ENCODE measurements at regions not wholly inside any gene's neighbourhood (a gene's known extent, or its start where the extent isn't known, plus 50 kb on each side); places are given as distances from the start of the nearest gene placed in this dataset.

GRCh38 chr4:72215198-72215597 lies 183.4 kb downstream of the NPFFR2 start:
- H3K27ac ChIP-seq: no peak overlapping the region
- WGBS, 5 donors: 29 to 62% (median 44%) methylated on average over 1 to 2 of the region's 2 CpGs
- no peaks in the 10 kb centered on the region for H3K27me3 ChIP-seq
- no peak overlapping the region for H3K4me3 ChIP-seq
- TF ChIP-seq POLR2AphosphoS5 (IDR thresholded peaks at IDR 0.05) (no peak), CTCF (IDR thresholded peaks at IDR 0.05) (no peak), EP300 (IDR thresholded peaks at IDR 0.05) (no peak), POLR2A (IDR thresholded peaks at IDR 0.05) (no peak)
- no peaks in the 10 kb centered on the region for H3K36me3 ChIP-seq
- H3K9me3 ChIP-seq: peaks cover 0 to 10% (median 6%) of the 10 kb centered on the region in 4 donors
- intact Hi-C loops (cut with DNase I; ENCODE audit: low total_unique reads): no loop called here
- no peaks in the 10 kb centered on the region for H3K4me1 ChIP-seq
- no peak for DNase-seq

- TF ChIP-seq POLR2AphosphoS5 (IDR thresholded peaks at IDR 0.05) (no peak), EP300 (IDR thresholded peaks at IDR 0.05) (no peak), POLR2A (IDR thresholded peaks at IDR 0.05) (no peak), CTCF (IDR thresholded peaks at IDR 0.05) (no peak)
- no peak overlapping the region for H3K4me3 ChIP-seq
- 80 to 92% (median 89%) methylated on average over 7 of the region's 7 CpGs for WGBS, 5 donors
- H3K4me1 ChIP-seq: no peaks in the 10 kb centered on the region
- DNase-seq: no peak
- intact Hi-C loops (cut with DNase I; ENCODE audit: low total_unique reads): no loop called here
- no peaks in the 10 kb centered on the region for H3K27me3 ChIP-seq
- no peaks in the 10 kb centered on the region for H3K36me3 ChIP-seq
- H3K9me3 ChIP-seq: peaks cover 0 to 10% (median 6%) of the 10 kb centered on the region in 4 donors
- H3K27ac ChIP-seq: no peak overlapping the region
These were observed 184.9 kb downstream of the NPFFR2 start for GRCh38 chr4:72216539-72217277.

- peak in 1 of 2 donors; percentile 16 for DNase-seq
- TF ChIP-seq EP300 (IDR thresholded peaks at IDR 0.05) (no peak), CTCF (IDR thresholded peaks at IDR 0.05) (no peak), POLR2AphosphoS5 (IDR thresholded peaks at IDR 0.05) (no peak), POLR2A (IDR thresholded peaks at IDR 0.05) (no peak)
- H3K9me3 ChIP-seq: peaks cover 0 to 10% (median 6%) of the 10 kb centered on the region in 4 donors
- H3K27me3 ChIP-seq: no peaks in the 10 kb centered on the region
- H3K36me3 ChIP-seq: no peaks in the 10 kb centered on the region
- H3K4me1 ChIP-seq: no peaks in the 10 kb centered on the region
- intact Hi-C loops (cut with DNase I; ENCODE audit: low total_unique reads): no loop called here
- H3K27ac ChIP-seq: no peak overlapping the region
- H3K4me3 ChIP-seq: no peak overlapping the region
These were observed 187.2 kb downstream of the NPFFR2 start for GRCh38 chr4:72218953-72219352.
